ENCODE measurements at regions not wholly inside any gene's neighbourhood (a gene's known extent, or its start where the extent isn't known, plus 50 kb on each side); places are given as distances from the start of the nearest gene placed in this dataset.

DNA sequence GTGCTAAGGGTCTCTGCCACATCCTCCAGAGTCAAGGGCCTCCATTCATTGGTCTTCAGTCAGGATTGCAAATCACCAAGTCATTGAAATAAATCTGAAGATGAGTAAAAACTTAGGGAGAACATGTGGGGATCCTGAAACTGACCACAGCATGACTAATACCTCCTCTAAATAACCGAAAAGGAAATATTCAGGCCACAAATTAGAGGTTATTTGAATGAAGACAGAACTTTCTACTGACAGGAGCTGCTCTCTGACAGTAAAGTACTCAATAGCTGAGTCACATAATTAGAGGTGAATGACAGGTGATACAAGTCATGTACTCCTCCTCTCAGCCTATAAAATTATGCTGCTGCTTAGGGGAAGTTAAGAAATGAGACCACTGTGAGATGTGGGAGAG is 240.2 kb upstream of the F9 start:
- peaks cover 20% of the 10 kb centered on the region for H3K9me3 ChIP-seq (ENCODE audit: control insufficient read depth, low read depth, low read length)
- H3K27ac ChIP-seq (ENCODE audit: low read length), result no peak overlapping the region
- H3K36me3 ChIP-seq (ENCODE audit: control insufficient read depth, low read depth, low read length), result no peaks in the 10 kb centered on the region
- H3K27me3 ChIP-seq (ENCODE audit: control insufficient read depth, insufficient read depth, low read length), result no peaks in the 10 kb centered on the region
- H3K4me1 ChIP-seq (ENCODE audit: control insufficient read depth, low read depth, low read length), result no peaks in the 10 kb centered on the region
- H3K4me3 ChIP-seq (ENCODE audit: low read length), result no peak overlapping the region
- H3K9ac ChIP-seq (ENCODE audit: low read length), result no peak overlapping the region

- Histone ChIP-seq H3K27me3 (ENCODE audit: control insufficient read depth, insufficient read depth, low read length) (no peaks in the 10 kb centered on the region), H3K27ac (ENCODE audit: low read length) (no peak overlapping the region), H3K36me3 (ENCODE audit: control insufficient read depth, low read depth, low read length) (no peaks in the 10 kb centered on the region), H3K4me3 (ENCODE audit: low read length) (no peak overlapping the region), H3K4me1 (ENCODE audit: control insufficient read depth, low read depth, low read length) (no peaks in the 10 kb centered on the region), H3K9ac (ENCODE audit: low read length) (no peak overlapping the region), H3K9me3 (ENCODE audit: control insufficient read depth, low read depth, low read length) (peaks cover 29% of the 10 kb centered on the region)
These were observed 243.2 kb upstream of the F9 start for GRCh38 chrX:139287155-139287924.

DNA sequence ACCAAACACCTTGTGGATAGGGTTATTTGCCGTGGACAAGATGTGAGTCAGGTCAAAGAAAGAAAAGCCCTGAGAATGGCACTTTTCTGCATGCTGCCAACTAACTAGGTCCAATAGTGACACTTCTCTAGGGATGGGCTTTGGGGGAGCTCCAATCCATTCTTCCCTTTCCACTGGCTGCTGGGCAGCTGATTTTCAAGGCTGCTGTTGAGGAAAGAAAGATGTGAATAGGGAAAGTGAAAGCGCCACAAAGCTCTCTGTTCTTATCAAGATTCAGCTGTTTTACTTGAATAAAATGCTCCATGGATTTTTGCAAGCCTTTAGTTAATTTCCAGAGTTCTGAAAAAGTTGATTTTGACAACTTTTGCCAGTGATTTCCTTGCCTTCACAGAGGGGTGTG is 244.2 kb upstream of the F9 start:
- Histone ChIP-seq H3K9ac (ENCODE audit: low read length) (no peak overlapping the region), H3K36me3 (ENCODE audit: control insufficient read depth, low read depth, low read length) (no peaks in the 10 kb centered on the region), H3K4me1 (ENCODE audit: control insufficient read depth, low read depth, low read length) (no peaks in the 10 kb centered on the region), H3K9me3 (ENCODE audit: control insufficient read depth, low read depth, low read length) (peaks cover 29% of the 10 kb centered on the region), H3K4me3 (ENCODE audit: low read length) (no peak overlapping the region), H3K27me3 (ENCODE audit: control insufficient read depth, insufficient read depth, low read length) (no peaks in the 10 kb centered on the region), H3K27ac (ENCODE audit: low read length) (no peak overlapping the region)

DNA sequence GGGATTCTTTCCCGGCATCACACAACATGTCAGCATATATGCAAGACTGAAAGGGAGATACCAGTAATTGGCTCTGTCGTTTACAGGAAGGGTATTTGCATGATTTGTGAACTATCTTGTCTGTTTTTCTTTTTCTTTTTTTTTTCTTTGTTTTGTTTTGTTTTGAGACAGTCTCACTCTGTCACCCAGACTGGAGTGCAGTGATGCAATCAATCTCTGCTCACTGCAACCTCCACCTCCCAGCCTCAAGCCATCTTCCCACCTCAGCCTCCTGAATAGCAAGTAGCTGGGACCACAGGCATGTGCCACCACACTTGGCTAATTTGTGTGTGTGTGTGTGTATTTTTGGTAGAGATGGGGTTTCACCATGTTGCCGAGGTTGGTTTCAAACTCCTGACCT is 262.7 kb upstream of the F9 start:
- H3K9ac ChIP-seq (ENCODE audit: low read length), result no peak overlapping the region

GRCh38 chrX:139246295-139246694 is 284.2 kb upstream of the F9 start:
- Histone ChIP-seq H3K9ac (ENCODE audit: low read length) (no peak overlapping the region), H3K9me3 (ENCODE audit: control insufficient read depth, low read depth, low read length) (peaks cover under 1% of the 10 kb centered on the region), H3K27me3 (ENCODE audit: control insufficient read depth, insufficient read depth, low read length) (no peaks in the 10 kb centered on the region), H3K4me1 (ENCODE audit: control insufficient read depth, low read depth, low read length) (no peaks in the 10 kb centered on the region), H3K27ac (ENCODE audit: low read length) (no peak overlapping the region), H3K36me3 (ENCODE audit: control insufficient read depth, low read depth, low read length) (no peaks in the 10 kb centered on the region), H3K4me3 (ENCODE audit: low read length) (no peak overlapping the region)

More for the DNA sequence above, 262.7 kb upstream of the F9 start:
- Histone ChIP-seq H3K9me3 (ENCODE audit: control insufficient read depth, low read depth, low read length) (peaks cover 8% of the 10 kb centered on the region), H3K27ac (ENCODE audit: low read length) (no peak overlapping the region), H3K4me3 (ENCODE audit: low read length) (no peak overlapping the region), H3K4me1 (ENCODE audit: control insufficient read depth, low read depth, low read length) (no peaks in the 10 kb centered on the region), H3K36me3 (ENCODE audit: control insufficient read depth, low read depth, low read length) (no peaks in the 10 kb centered on the region), H3K27me3 (ENCODE audit: control insufficient read depth, insufficient read depth, low read length) (no peaks in the 10 kb centered on the region)

DNA sequence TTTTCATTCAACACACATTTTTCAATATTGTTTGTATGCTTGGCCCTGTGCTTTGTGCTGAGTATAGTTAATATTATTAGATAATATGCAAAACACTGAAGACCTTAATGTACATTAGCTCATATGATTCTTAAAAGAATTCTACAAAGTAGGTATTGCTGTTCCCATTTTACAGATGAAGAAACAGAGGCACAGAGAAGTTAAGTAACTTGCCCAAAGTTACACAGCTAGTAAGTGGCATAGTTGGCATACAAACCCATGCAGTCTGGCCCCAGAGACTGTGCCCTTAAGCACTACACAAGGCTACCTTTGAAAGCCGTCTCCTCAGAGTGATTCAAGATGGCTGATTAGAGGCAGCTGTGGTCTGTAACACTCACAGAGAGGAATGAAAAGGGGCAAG is 293.4 kb upstream of the F9 start:
- Histone ChIP-seq H3K27ac (ENCODE audit: low read length) (no peak overlapping the region), H3K4me3 (ENCODE audit: low read length) (no peak overlapping the region), H3K4me1 (ENCODE audit: control insufficient read depth, low read depth, low read length) (no peaks in the 10 kb centered on the region), H3K27me3 (ENCODE audit: control insufficient read depth, insufficient read depth, low read length) (no peaks in the 10 kb centered on the region), H3K9ac (ENCODE audit: low read length) (no peak overlapping the region), H3K9me3 (ENCODE audit: control insufficient read depth, low read depth, low read length) (peaks cover 6% of the 10 kb centered on the region), H3K36me3 (ENCODE audit: control insufficient read depth, low read depth, low read length) (no peaks in the 10 kb centered on the region)

DNA sequence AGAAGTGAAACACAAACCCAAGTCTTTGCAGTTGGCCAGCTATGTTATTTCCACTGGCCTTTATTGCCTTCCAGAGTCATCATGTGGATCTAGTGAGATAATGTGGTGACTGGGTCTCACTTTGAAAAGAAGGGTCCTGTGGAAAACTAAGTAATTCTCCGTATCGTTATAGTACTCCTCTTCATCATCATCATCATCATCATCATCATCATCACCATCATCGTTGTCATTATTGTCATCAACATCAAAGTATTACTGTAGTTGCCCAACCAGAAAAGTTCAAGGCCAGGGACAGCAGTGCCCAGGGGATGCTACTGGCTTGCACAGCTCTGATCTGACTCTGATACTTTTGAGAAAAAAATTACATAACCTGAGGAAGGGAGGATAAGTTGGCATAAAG is 295.6 kb upstream of the F9 start:
- H3K4me3 ChIP-seq (ENCODE audit: low read length), result no peak overlapping the region
- no peaks in the 10 kb centered on the region for H3K36me3 ChIP-seq (ENCODE audit: control insufficient read depth, low read depth, low read length)
- peaks cover 7% of the 10 kb centered on the region for H3K9me3 ChIP-seq (ENCODE audit: control insufficient read depth, low read depth, low read length)
- H3K4me1 ChIP-seq (ENCODE audit: control insufficient read depth, low read depth, low read length), result no peaks in the 10 kb centered on the region
- no peak overlapping the region for H3K9ac ChIP-seq (ENCODE audit: low read length)
- no peak overlapping the region for H3K27ac ChIP-seq (ENCODE audit: low read length)
- no peaks in the 10 kb centered on the region for H3K27me3 ChIP-seq (ENCODE audit: control insufficient read depth, insufficient read depth, low read length)

DNA sequence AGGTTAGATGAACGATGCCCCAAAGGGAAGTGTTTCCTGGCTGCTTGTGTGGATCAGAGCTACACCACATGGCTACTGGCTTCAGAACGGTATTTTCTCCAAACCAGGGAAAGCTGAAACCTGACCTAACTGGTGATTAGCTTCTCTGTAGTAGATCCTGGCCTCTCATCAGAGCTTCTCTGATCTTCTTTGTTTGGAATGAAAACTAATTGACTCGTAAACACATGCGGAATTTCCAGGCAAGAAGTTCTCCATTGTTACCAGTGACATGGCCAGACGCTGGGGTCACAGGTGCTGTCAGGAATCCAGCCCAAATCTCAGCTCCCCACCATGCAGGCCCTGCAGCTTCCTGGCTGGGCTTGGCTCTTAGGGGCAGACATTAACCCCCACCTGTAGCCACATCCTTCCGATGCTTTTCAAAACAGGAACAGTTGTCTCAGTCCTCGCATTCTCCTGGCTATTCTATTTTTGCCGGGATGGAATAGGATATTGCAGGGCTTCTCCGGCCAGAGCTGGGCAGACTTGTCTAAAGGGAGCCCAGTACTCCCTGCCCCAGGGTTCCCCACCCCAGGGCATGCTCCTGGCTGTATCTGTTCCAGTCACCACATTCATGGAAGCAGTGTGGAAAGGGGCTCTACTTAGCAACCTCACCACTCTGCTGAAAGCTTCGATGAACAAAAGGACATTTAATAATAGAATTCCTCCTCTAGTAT is 305.4 kb upstream of the F9 start:
- Histone ChIP-seq H3K9ac (ENCODE audit: low read length) (no peak overlapping the region), H3K27ac (ENCODE audit: low read length) (no peak overlapping the region), H3K4me3 (ENCODE audit: low read length) (no peak overlapping the region), H3K9me3 (ENCODE audit: control insufficient read depth, low read depth, low read length) (peaks cover 17% of the 10 kb centered on the region), H3K36me3 (ENCODE audit: control insufficient read depth, low read depth, low read length) (no peaks in the 10 kb centered on the region), H3K27me3 (ENCODE audit: control insufficient read depth, insufficient read depth, low read length) (peaks cover 3% of the 10 kb centered on the region), H3K4me1 (ENCODE audit: control insufficient read depth, low read depth, low read length) (peaks cover 8% of the 10 kb centered on the region)

DNA sequence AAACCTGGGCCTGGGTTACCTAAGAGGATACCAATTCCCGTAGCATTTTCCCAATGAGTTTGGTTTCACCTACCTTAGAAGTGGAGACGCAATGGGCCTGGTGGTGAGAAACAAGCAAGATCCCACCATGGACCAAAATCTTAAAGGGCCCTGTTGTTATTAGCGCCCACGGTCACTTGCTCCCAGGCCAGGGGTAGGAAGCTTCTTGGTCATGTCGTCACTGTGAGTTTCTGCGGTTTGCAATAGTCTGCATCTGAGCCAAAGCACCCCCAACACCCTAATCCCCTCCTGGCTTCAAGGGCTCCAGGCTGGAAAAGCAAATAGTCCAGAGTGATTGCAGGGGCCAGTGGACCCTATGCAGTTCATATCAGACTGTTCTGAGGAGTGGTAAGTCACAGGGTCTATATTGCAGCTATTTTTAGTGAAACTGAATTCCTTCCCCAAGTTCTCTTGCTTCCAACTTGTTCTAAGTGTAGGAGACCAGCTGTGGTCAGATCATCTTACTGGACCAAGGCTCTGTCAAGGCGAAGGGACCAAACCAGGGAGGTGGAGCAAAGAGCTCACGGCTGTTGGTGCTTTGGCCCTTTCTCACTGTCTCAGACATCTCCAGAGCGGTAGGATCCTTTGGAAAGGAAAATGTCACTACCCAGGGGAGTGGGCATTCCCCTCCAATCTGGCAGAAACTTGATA is 307.9 kb upstream of the F9 start:
- peaks cover 19% of the 10 kb centered on the region for H3K9me3 ChIP-seq (ENCODE audit: control insufficient read depth, low read depth, low read length)
- H3K4me1 ChIP-seq (ENCODE audit: control insufficient read depth, low read depth, low read length), result peaks cover 8% of the 10 kb centered on the region
- no peak overlapping the region for H3K9ac ChIP-seq (ENCODE audit: low read length)
- no peaks in the 10 kb centered on the region for H3K36me3 ChIP-seq (ENCODE audit: control insufficient read depth, low read depth, low read length)
- peaks cover 3% of the 10 kb centered on the region for H3K27me3 ChIP-seq (ENCODE audit: control insufficient read depth, insufficient read depth, low read length)
- H3K4me3 ChIP-seq (ENCODE audit: low read length), result no peak overlapping the region
- H3K27ac ChIP-seq (ENCODE audit: low read length), result no peak overlapping the region

- no peaks in the 10 kb centered on the region for H3K36me3 ChIP-seq (ENCODE audit: control insufficient read depth, low read depth, low read length)
- H3K27me3 ChIP-seq (ENCODE audit: control insufficient read depth, insufficient read depth, low read length), result peaks cover 17% of the 10 kb centered on the region
- no peak overlapping the region for H3K4me3 ChIP-seq (ENCODE audit: low read length)
- peaks cover 16% of the 10 kb centered on the region for H3K9me3 ChIP-seq (ENCODE audit: control insufficient read depth, low read depth, low read length)
- peaks cover 9% of the 10 kb centered on the region for H3K4me1 ChIP-seq (ENCODE audit: control insufficient read depth, low read depth, low read length)
- no peak overlapping the region for H3K27ac ChIP-seq (ENCODE audit: low read length)
- H3K9ac ChIP-seq (ENCODE audit: low read length), result no peak overlapping the region
These were observed 317.3 kb upstream of the F9 start for GRCh38 chrX:139213241-139213709.

GRCh38 chrX:139211568-139212182 is 318.9 kb upstream of the F9 start:
- Histone ChIP-seq H3K27ac (ENCODE audit: low read length) (no peak overlapping the region), H3K36me3 (ENCODE audit: control insufficient read depth, low read depth, low read length) (no peaks in the 10 kb centered on the region)

More at GRCh38 chrX:139211568-139212182, 318.9 kb upstream of the F9 start:
- H3K4me3 ChIP-seq (ENCODE audit: low read length), result no peak overlapping the region
- H3K27me3 ChIP-seq (ENCODE audit: control insufficient read depth, insufficient read depth, low read length), result peaks cover 33% of the 10 kb centered on the region
- H3K4me1 ChIP-seq (ENCODE audit: control insufficient read depth, low read depth, low read length), result peaks cover 9% of the 10 kb centered on the region
- no peak overlapping the region for H3K9ac ChIP-seq (ENCODE audit: low read length)
- H3K9me3 ChIP-seq (ENCODE audit: control insufficient read depth, low read depth, low read length), result peaks cover 18% of the 10 kb centered on the region
